ENCODE measurements at regions not wholly inside any gene's neighbourhood (a gene's known extent, or its start where the extent isn't known, plus 50 kb on each side); places are given as distances from the start of the nearest gene placed in this dataset.

GRCh38 chr9:12274577-12274976 is 418.6 kb upstream of the TYRP1 start:
- no peak overlapping the region for H2AFZ ChIP-seq (ENCODE audit: low read depth, low read length)
- H3K79me2 ChIP-seq (ENCODE audit: insufficient read depth, low read length) = no peaks in the 10 kb centered on the region
- no peaks in the 10 kb centered on the region for H3K36me3 ChIP-seq (ENCODE audit: insufficient read depth, low read length)
- H4K20me1 ChIP-seq (ENCODE audit: insufficient read depth, low read length) = no peaks in the 10 kb centered on the region
- no peaks in the 10 kb centered on the region for H3K27me3 ChIP-seq (ENCODE audit: insufficient read depth, low read length, poor library complexity)
- no peak for DNase-seq
- no peaks in the 10 kb centered on the region for H3K4me1 ChIP-seq (ENCODE audit: insufficient read depth, low read length)
- H3K9me3 ChIP-seq (ENCODE audit: insufficient read depth, low read length, severe bottlenecking) = no peaks in the 10 kb centered on the region
- no peak overlapping the region for H3K27ac ChIP-seq (ENCODE audit: low read length)
- no peak for TF ChIP-seq EZH2 (IDR thresholded peaks at IDR 0.05; ENCODE audit: borderline replicate concordance, low read depth, low read length, severe bottlenecking)
- TF ChIP-seq, protein P1, sequence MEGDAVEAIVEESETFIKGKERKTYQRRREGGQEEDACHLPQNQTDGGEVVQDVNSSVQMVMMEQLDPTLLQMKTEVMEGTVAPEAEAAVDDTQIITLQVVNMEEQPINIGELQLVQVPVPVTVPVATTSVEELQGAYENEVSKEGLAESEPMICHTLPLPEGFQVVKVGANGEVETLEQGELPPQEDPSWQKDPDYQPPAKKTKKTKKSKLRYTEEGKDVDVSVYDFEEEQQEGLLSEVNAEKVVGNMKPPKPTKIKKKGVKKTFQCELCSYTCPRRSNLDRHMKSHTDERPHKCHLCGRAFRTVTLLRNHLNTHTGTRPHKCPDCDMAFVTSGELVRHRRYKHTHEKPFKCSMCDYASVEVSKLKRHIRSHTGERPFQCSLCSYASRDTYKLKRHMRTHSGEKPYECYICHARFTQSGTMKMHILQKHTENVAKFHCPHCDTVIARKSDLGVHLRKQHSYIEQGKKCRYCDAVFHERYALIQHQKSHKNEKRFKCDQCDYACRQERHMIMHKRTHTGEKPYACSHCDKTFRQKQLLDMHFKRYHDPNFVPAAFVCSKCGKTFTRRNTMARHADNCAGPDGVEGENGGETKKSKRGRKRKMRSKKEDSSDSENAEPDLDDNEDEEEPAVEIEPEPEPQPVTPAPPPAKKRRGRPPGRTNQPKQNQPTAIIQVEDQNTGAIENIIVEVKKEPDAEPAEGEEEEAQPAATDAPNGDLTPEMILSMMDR (IDR thresholded peaks at IDR 0.05; ENCODE audit: borderline replicate concordance, extremely low read depth, low read length, poor library complexity, severe bottlenecking) = no peak
- no peak overlapping the region for H3K9ac ChIP-seq (ENCODE audit: low read depth, low read length)
- ATAC-seq (ENCODE audit: insufficient read depth, low read depth) = no peak
- H3K4me2 ChIP-seq (ENCODE audit: insufficient read depth, low read length) = no peak overlapping the region
- H3K4me3 ChIP-seq (ENCODE audit: low read depth in 1 of 2, low read length in 2 of 2) = no peak overlapping the region

- DNase-seq (no peak), ATAC-seq (ENCODE audit: insufficient read depth, low read depth) (no peak)
- Histone ChIP-seq H3K9ac (ENCODE audit: low read depth, low read length) (no peak overlapping the region), H4K20me1 (ENCODE audit: insufficient read depth, low read length) (no peaks in the 10 kb centered on the region), H3K4me2 (ENCODE audit: insufficient read depth, low read length) (no peak overlapping the region), H3K36me3 (ENCODE audit: insufficient read depth, low read length) (no peaks in the 10 kb centered on the region), H3K27ac (ENCODE audit: low read length) (no peak overlapping the region), H3K79me2 (ENCODE audit: insufficient read depth, low read length) (no peaks in the 10 kb centered on the region), H2AFZ (ENCODE audit: low read depth, low read length) (no peak overlapping the region), H3K9me3 (ENCODE audit: insufficient read depth, low read length, severe bottlenecking) (no peaks in the 10 kb centered on the region), H3K27me3 (ENCODE audit: insufficient read depth, low read length, poor library complexity) (no peaks in the 10 kb centered on the region), H3K4me1 (ENCODE audit: insufficient read depth, low read length) (no peaks in the 10 kb centered on the region), H3K4me3 (ENCODE audit: low read depth in 1 of 2, low read length in 2 of 2) (no peak overlapping the region)
- TF ChIP-seq, protein P1 (IDR thresholded peaks at IDR 0.05; ENCODE audit: borderline replicate concordance, extremely low read depth, low read length, poor library complexity, severe bottlenecking) = no peak
- TF ChIP-seq EZH2 (IDR thresholded peaks at IDR 0.05; ENCODE audit: borderline replicate concordance, low read depth, low read length, severe bottlenecking) = no peak
Observed at GRCh38 chr9:12276505-12276904, 416.7 kb upstream of the TYRP1 start.

- no peaks in the 10 kb centered on the region for H3K79me2 ChIP-seq (ENCODE audit: insufficient read depth, low read length)
- H2AFZ ChIP-seq (ENCODE audit: low read depth, low read length) = no peak overlapping the region
- no peak for TF ChIP-seq EZH2 (IDR thresholded peaks at IDR 0.05; ENCODE audit: borderline replicate concordance, low read depth, low read length, severe bottlenecking)
- TF ChIP-seq, protein P1 (IDR thresholded peaks at IDR 0.05; ENCODE audit: borderline replicate concordance, extremely low read depth, low read length, poor library complexity, severe bottlenecking) = no peak
- no peaks in the 10 kb centered on the region for H3K36me3 ChIP-seq (ENCODE audit: insufficient read depth, low read length)
- no peak overlapping the region for H3K4me3 ChIP-seq (ENCODE audit: low read depth in 1 of 2, low read length in 2 of 2)
- H3K4me1 ChIP-seq (ENCODE audit: insufficient read depth, low read length) = no peaks in the 10 kb centered on the region
- H3K27ac ChIP-seq (ENCODE audit: low read length) = no peak overlapping the region
- no peaks in the 10 kb centered on the region for H3K27me3 ChIP-seq (ENCODE audit: insufficient read depth, low read length, poor library complexity)
- H3K9me3 ChIP-seq (ENCODE audit: insufficient read depth, low read length, severe bottlenecking) = no peaks in the 10 kb centered on the region
- no peak for DNase-seq
- ATAC-seq (ENCODE audit: insufficient read depth, low read depth) = no peak
- no peak overlapping the region for H3K4me2 ChIP-seq (ENCODE audit: insufficient read depth, low read length)
- no peak overlapping the region for H3K9ac ChIP-seq (ENCODE audit: low read depth, low read length)
- H4K20me1 ChIP-seq (ENCODE audit: insufficient read depth, low read length) = no peaks in the 10 kb centered on the region
Observed at GRCh38 chr9:12289711-12290110, 403.5 kb upstream of the TYRP1 start.
